ENCODE measurements at regions not wholly inside any gene's neighbourhood (a gene's known extent, or its start where the extent isn't known, plus 50 kb on each side); places are given as distances from the start of the nearest gene placed in this dataset.

GRCh38 chr7:91420606-91421005 is 156.4 kb downstream of the FZD1 start:
- H3K4me2 ChIP-seq (replicated peaks; ENCODE audit: low read depth, low read length, poor library complexity, severe bottlenecking) = no peak overlapping the region
- H3K4me3 ChIP-seq (ENCODE audit: control extremely low read depth in 1 of 5, extremely low read depth in 1 of 5, insufficient read depth in 1 of 5, low read depth in 2 of 5, low read length in 4 of 5) = no peak overlapping the region
- no peaks in the 10 kb centered on the region for H3K36me3 ChIP-seq (replicated peaks in 1 of 2; ENCODE audit: control extremely low read depth in 1 of 2, control insufficient read depth in 1 of 2, extremely low read depth in 1 of 2, insufficient read depth in 2 of 2, low read length in 1 of 2)
- H3K27ac Mint-ChIP-seq = no peak overlapping the region
- intact Hi-C loops (cut with micrococcal nuclease) = no loop called here
- no peaks in the 10 kb centered on the region for H3K9me3 Mint-ChIP-seq (ENCODE audit: insufficient read depth)
- no peaks in the 10 kb centered on the region for H3K27me3 ChIP-seq (replicated peaks in 1 of 4; ENCODE audit: control extremely low read depth in 1 of 4, control insufficient read depth in 3 of 4, insufficient read depth in 4 of 4, low read length in 3 of 4)
- 60% methylated on average over 1 of the region's 4 CpGs for WGBS (ENCODE audit: insufficient coverage)
- no peaks in the 10 kb centered on the region for H3K79me2 ChIP-seq (ENCODE audit: control insufficient read depth, insufficient read depth, low read length)
- no peaks in the 10 kb centered on the region for H3K4me1 ChIP-seq (ENCODE audit: control insufficient read depth in 2 of 2, insufficient read depth in 2 of 2, low read length in 2 of 2)
- H4K20me1 ChIP-seq (ENCODE audit: control insufficient read depth, insufficient read depth, low read length, poor library complexity, severe bottlenecking) = no peaks in the 10 kb centered on the region
- no peak overlapping the region for H2AFZ ChIP-seq (ENCODE audit: insufficient read depth, low read depth, low read length, poor library complexity, severe bottlenecking)
- CTCF ChIA-PET = no interaction called here
- no peaks in the 10 kb centered on the region for H3K4me1 Mint-ChIP-seq
- peaks cover 10% of the 10 kb centered on the region for H3K27me3 Mint-ChIP-seq
- TF ChIP-seq EZH2 (IDR thresholded peaks at IDR 0.05; ENCODE audit: borderline replicate concordance, insufficient read depth, low read depth, low read length, poor library complexity, severe bottlenecking) = no peak
- POLR2A ChIA-PET = no interaction called here
- no peaks in the 10 kb centered on the region for H3K9me3 ChIP-seq (ENCODE audit: control extremely low read depth in 1 of 3, control insufficient read depth in 2 of 3, insufficient read depth in 1 of 3, low read length in 2 of 3)
- H3K27ac ChIP-seq (ENCODE audit: low read length in 2 of 2) = no peak overlapping the region
- DNase-seq (no peak), ATAC-seq (ENCODE audit: low read depth) (no peak)
- no peak overlapping the region for H3K4me3 Mint-ChIP-seq
- no peak overlapping the region for H3K9ac ChIP-seq (ENCODE audit: low read length)

GRCh38 chr7:91421018-91421417 is 156.8 kb downstream of the FZD1 start:
- no peak overlapping the region for H3K27ac Mint-ChIP-seq
- H3K4me1 Mint-ChIP-seq = no peaks in the 10 kb centered on the region
- ChIA-PET CTCF (no interaction called here), POLR2A (no interaction called here)
- no peaks in the 10 kb centered on the region for H3K79me2 ChIP-seq (ENCODE audit: control insufficient read depth, insufficient read depth, low read length)
- no peaks in the 10 kb centered on the region for H3K27me3 ChIP-seq (replicated peaks in 1 of 4; ENCODE audit: control extremely low read depth in 1 of 4, control insufficient read depth in 3 of 4, insufficient read depth in 4 of 4, low read length in 3 of 4)
- H3K4me3 ChIP-seq (ENCODE audit: control extremely low read depth in 1 of 5, extremely low read depth in 1 of 5, insufficient read depth in 1 of 5, low read depth in 2 of 5, low read length in 4 of 5) = no peak overlapping the region
- H4K20me1 ChIP-seq (ENCODE audit: control insufficient read depth, insufficient read depth, low read length, poor library complexity, severe bottlenecking) = no peaks in the 10 kb centered on the region
- intact Hi-C loops (cut with micrococcal nuclease) = no loop called here
- ATAC-seq (ENCODE audit: low read depth) = no peak
- no peak overlapping the region for H3K4me3 Mint-ChIP-seq
- H3K4me2 ChIP-seq (replicated peaks; ENCODE audit: low read depth, low read length, poor library complexity, severe bottlenecking) = no peak overlapping the region
- no peak overlapping the region for H2AFZ ChIP-seq (ENCODE audit: insufficient read depth, low read depth, low read length, poor library complexity, severe bottlenecking)
- H3K4me1 ChIP-seq (ENCODE audit: control insufficient read depth in 2 of 2, insufficient read depth in 2 of 2, low read length in 2 of 2) = no peaks in the 10 kb centered on the region
- TF ChIP-seq EZH2 (IDR thresholded peaks at IDR 0.05; ENCODE audit: borderline replicate concordance, insufficient read depth, low read depth, low read length, poor library complexity, severe bottlenecking) (no peak), CTCF (IDR thresholded peaks at IDR 0.05) (no peak)
- peaks cover 10% of the 10 kb centered on the region for H3K27me3 Mint-ChIP-seq
- no peak for DNase-seq
- H3K9me3 ChIP-seq (ENCODE audit: control extremely low read depth in 1 of 3, control insufficient read depth in 2 of 3, insufficient read depth in 1 of 3, low read length in 2 of 3) = no peaks in the 10 kb centered on the region
- no peak overlapping the region for H3K9ac ChIP-seq (ENCODE audit: low read length)
- H3K36me3 ChIP-seq (replicated peaks in 1 of 2; ENCODE audit: control extremely low read depth in 1 of 2, control insufficient read depth in 1 of 2, extremely low read depth in 1 of 2, insufficient read depth in 2 of 2, low read length in 1 of 2) = no peaks in the 10 kb centered on the region
- 94% methylated on average over 2 of the region's 7 CpGs for WGBS (ENCODE audit: insufficient coverage)
- H3K27ac ChIP-seq (ENCODE audit: low read length in 2 of 2) = no peak overlapping the region
- no peaks in the 10 kb centered on the region for H3K9me3 Mint-ChIP-seq (ENCODE audit: insufficient read depth)
